ENCODE measurements at regions not wholly inside any gene's neighbourhood (a gene's known extent, or its start where the extent isn't known, plus 50 kb on each side); places are given as distances from the start of the nearest gene placed in this dataset.

DNA sequence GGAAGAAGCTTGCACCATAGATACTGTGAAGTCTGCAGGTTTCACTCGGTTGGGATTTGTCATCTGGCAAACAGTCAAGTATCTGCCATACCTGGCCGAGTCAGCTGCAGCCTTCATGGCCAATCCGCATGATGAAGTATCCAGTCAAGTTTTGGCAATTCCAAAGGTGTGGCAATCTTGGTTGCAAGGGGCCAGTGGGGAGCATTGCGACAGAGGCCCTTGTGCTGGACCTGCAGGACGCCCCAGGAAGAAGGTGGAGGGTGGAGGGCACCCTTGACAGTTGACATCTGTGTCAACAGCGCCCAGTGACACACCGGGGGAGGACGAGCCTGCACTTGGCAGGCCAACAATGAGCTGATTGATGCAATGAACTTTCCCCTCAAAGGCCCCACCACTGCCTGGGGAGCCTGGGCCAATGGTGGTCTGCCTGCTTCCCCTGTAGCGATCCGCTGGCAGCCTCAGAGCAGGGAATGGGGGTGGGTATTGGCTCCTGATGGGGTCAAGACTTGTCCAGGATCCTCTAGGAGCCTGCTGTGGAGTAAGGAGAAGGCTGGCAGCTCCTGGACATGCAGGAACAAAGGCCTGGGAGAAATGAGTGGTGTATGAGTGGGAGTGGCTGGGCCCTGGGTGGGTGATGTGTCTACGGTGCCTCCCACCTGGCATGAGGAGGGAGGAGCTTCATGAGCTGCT lies 122.8 kb upstream of the PITX1 start (continued):
- TF ChIP-seq ZNF598 (CRISPR knock-in tag; IDR thresholded peaks at IDR 0.05; ENCODE audit: borderline replicate concordance): peak; percentile 58; the same call in 1 of the 2 replicates
- TF ChIP-seq NR2F2 (IDR thresholded peaks at IDR 0.05; ENCODE audit: borderline replicate concordance, low read depth): peak; percentile 87; the same call in 1 of the 2 replicates
- TF ChIP-seq, protein P1, sequence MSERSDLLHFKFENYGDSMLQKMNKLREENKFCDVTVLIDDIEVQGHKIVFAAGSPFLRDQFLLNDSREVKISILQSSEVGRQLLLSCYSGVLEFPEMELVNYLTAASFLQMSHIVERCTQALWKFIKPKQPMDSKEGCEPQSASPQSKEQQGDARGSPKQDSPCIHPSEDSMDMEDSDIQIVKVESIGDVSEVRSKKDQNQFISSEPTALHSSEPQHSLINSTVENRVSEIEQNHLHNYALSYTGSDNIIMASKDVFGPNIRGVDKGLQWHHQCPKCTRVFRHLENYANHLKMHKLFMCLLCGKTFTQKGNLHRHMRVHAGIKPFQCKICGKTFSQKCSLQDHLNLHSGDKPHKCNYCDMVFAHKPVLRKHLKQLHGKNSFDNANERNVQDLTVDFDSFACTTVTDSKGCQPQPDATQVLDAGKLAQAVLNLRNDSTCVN (CRISPR knock-in tag; IDR thresholded peaks at IDR 0.05; ENCODE audit: borderline replicate concordance): peak; percentile 56
- no peak for TF ChIP-seq HOXA7 (CRISPR knock-in tag; IDR thresholded peaks at IDR 0.05)
- TF ChIP-seq PBX3 (CRISPR knock-in tag; IDR thresholded peaks at IDR 0.05; ENCODE audit: borderline replicate concordance): no peak
- peak; percentile 89 for TF ChIP-seq FOXC1 (CRISPR knock-in tag; IDR thresholded peaks at IDR 0.05; ENCODE audit: borderline replicate concordance)
- no peak for TF ChIP-seq CHCHD3 (CRISPR knock-in tag; IDR thresholded peaks at IDR 0.05)
- no peak for TF ChIP-seq NFE2L2 (IDR thresholded peaks at IDR 0.05; ENCODE audit: low read length)
- TF ChIP-seq BHLHE40 (IDR thresholded peaks at IDR 0.05; ENCODE audit: low read length): peak; percentile 32; the same call in 1 of the 2 replicates
- peak; percentile 46; the same call in 1 of the 2 replicates for TF ChIP-seq ZNF232 (CRISPR knock-in tag; IDR thresholded peaks at IDR 0.05; ENCODE audit: borderline replicate concordance)
- TF ChIP-seq ZNF782 (CRISPR knock-in tag; IDR thresholded peaks at IDR 0.05; ENCODE audit: borderline replicate concordance): peak; percentile 30; the same call in 1 of the 2 replicates
- peak; percentile 99 for TF ChIP-seq PPARG (CRISPR knock-in tag; conservative IDR thresholded peaks at IDR 0.05)
- no peak for TF ChIP-seq SRY (CRISPR knock-in tag; IDR thresholded peaks at IDR 0.05)
- peak; percentile 65 for TF ChIP-seq GFI1 (CRISPR knock-in tag; IDR thresholded peaks at IDR 0.05; ENCODE audit: borderline replicate concordance)
- TF ChIP-seq ZNF337 (CRISPR knock-in tag; IDR thresholded peaks at IDR 0.05; ENCODE audit: borderline replicate concordance, low read depth): peak; percentile 32; the same call in 1 of the 2 replicates
- peak; percentile 69; the same call in 1 of the 2 replicates for TF ChIP-seq ADNP (CRISPR knock-in tag; IDR thresholded peaks at IDR 0.05)
- TF ChIP-seq ZNF792 (CRISPR knock-in tag; IDR thresholded peaks at IDR 0.05): peak; percentile 86
- TF ChIP-seq HNRNPL (IDR thresholded peaks at IDR 0.05; ENCODE audit: low read depth, low read length): peak; percentile 97
- peak; percentile 71; the same call in 1 of the 2 replicates for TF ChIP-seq FOXK2 (IDR thresholded peaks at IDR 0.05)
- no peak for TF ChIP-seq HNRNPK (IDR thresholded peaks at IDR 0.05; ENCODE audit: low read depth, low read length, poor library complexity, severe bottlenecking)
- peak; percentile 100 for TF ChIP-seq CBX5 (CRISPR knock-in tag; IDR thresholded peaks at IDR 0.05; ENCODE audit: borderline replicate concordance)
- no peak for TF ChIP-seq ZNF776 (CRISPR knock-in tag; IDR thresholded peaks at IDR 0.05)
- no peak for TF ChIP-seq RORA (CRISPR knock-in tag; IDR thresholded peaks at IDR 0.05)
- peak; percentile 83; the same call in 1 of the 2 replicates for TF ChIP-seq ZNF580 (CRISPR knock-in tag; IDR thresholded peaks at IDR 0.05; ENCODE audit: borderline replicate concordance, low read depth)
- TF ChIP-seq ZFP41 (CRISPR knock-in tag; IDR thresholded peaks at IDR 0.05; ENCODE audit: borderline replicate concordance): no peak
- TF ChIP-seq SOX5 (CRISPR knock-in tag; IDR thresholded peaks at IDR 0.05; ENCODE audit: borderline replicate concordance): peak; percentile 96
- peak; percentile 77; the same call in 1 of the 2 replicates for TF ChIP-seq DMAP1 (CRISPR knock-in tag; IDR thresholded peaks at IDR 0.05)
- TF ChIP-seq, protein P2, sequence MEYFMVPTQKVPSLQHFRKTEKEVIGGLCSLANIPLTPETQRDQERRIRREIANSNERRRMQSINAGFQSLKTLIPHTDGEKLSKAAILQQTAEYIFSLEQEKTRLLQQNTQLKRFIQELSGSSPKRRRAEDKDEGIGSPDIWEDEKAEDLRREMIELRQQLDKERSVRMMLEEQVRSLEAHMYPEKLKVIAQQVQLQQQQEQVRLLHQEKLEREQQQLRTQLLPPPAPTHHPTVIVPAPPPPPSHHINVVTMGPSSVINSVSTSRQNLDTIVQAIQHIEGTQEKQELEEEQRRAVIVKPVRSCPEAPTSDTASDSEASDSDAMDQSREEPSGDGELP (IDR thresholded peaks at IDR 0.05; ENCODE audit: borderline replicate concordance, low read depth): peak; percentile 94
- peak; percentile 80; the same call in 1 of the 2 replicates for TF ChIP-seq SNAI1 (CRISPR knock-in tag; IDR thresholded peaks at IDR 0.05; ENCODE audit: borderline replicate concordance)

Data from HepG2 (cell line).